ENCODE measurements at regions not wholly inside any gene's neighbourhood (a gene's known extent, or its start where the extent isn't known, plus 50 kb on each side); places are given as distances from the start of the nearest gene placed in this dataset.

- DNase-seq, result no peak
- intact Hi-C loops (cut with DNase I), result no loop called here
Measured at GRCh38 chr1:201609661-201610318, 70.9 kb downstream of the NAV1 start.

- intact Hi-C loops (cut with DNase I), result no loop called here
- DNase-seq, result peak in 4 of 10 donors; percentile 21 to 72 (median 34)
Measured at GRCh38 chr1:201610858-201611257, 71.9 kb downstream of the NAV1 start.

GRCh38 chr1:201612645-201613044 is 73.7 kb downstream of the NAV1 start:
- DNase-seq, result no peak
- intact Hi-C loops (cut with DNase I), result no loop called here

- intact Hi-C loops (cut with DNase I), result no loop called here
- peak in 3 of 10 donors; percentile 75 to 85 (median 83) for DNase-seq
Measured at GRCh38 chr1:201614262-201615015, 75.5 kb downstream of the NAV1 start.

- intact Hi-C loops (cut with DNase I), result no loop called here
- DNase-seq, result no peak
Measured at GRCh38 chr1:201617157-201617556, 78.2 kb downstream of the NAV1 start.

- intact Hi-C loops (cut with DNase I), result no loop called here
- no peak for DNase-seq
Measured at GRCh38 chr1:201618389-201618788, 79.5 kb downstream of the NAV1 start.

GRCh38 chr1:201618905-201619304 is 80.0 kb downstream of the NAV1 start:
- DNase-seq, result no peak
- intact Hi-C loops (cut with DNase I), result no loop called here

- no peak for DNase-seq
- intact Hi-C loops (cut with DNase I), result no loop called here
Measured at GRCh38 chr1:201619513-201619912, 80.6 kb downstream of the NAV1 start.

GRCh38 chr1:201622353-201622752 is 83.4 kb downstream of the NAV1 start:
- no peak for DNase-seq
- intact Hi-C loops (cut with DNase I), result no loop called here

- DNase-seq, result no peak
- intact Hi-C loops (cut with DNase I), result no loop called here
Measured at GRCh38 chr1:201622824-201623223, 83.9 kb downstream of the NAV1 start.

- intact Hi-C loops (cut with DNase I), result no loop called here
- DNase-seq, result no peak
Measured at GRCh38 chr1:201624741-201625225, 85.9 kb downstream of the NAV1 start.

GRCh38 chr1:201625226-201625761 is 86.4 kb downstream of the NAV1 start:
- no peak for DNase-seq
- intact Hi-C loops (cut with DNase I), result no loop called here

GRCh38 chr1:201625851-201626251 is 86.9 kb downstream of the NAV1 start:
- no peak for DNase-seq
- intact Hi-C loops (cut with DNase I), result no loop called here

- no peak for DNase-seq
- intact Hi-C loops (cut with DNase I), result no loop called here
Measured at GRCh38 chr1:201626629-201627275, 87.8 kb downstream of the NAV1 start.

- intact Hi-C loops (cut with DNase I), result no loop called here
- peak in 9 of 10 donors; percentile 42 to 91 (median 51) for DNase-seq
Measured at GRCh38 chr1:201628490-201628889, 89.6 kb downstream of the NAV1 start.

GRCh38 chr1:201630582-201630981 is 91.7 kb downstream of the NAV1 start:
- intact Hi-C loops (cut with DNase I), result no loop called here

GRCh38 chr1:201631037-201631436 is 92.1 kb downstream of the NAV1 start:
- peak in 5 of 10 donors; percentile 35 to 88 (median 76) for DNase-seq
- intact Hi-C loops (cut with DNase I), result no loop called here

More at GRCh38 chr1:201630582-201630981, 91.7 kb downstream of the NAV1 start:
- no peak for DNase-seq

GRCh38 chr1:201632364-201632952 is 93.5 kb downstream of the NAV1 start:
- intact Hi-C loops (cut with DNase I), result no loop called here
- DNase-seq, result no peak

GRCh38 chr1:201633297-201633696 is 94.4 kb downstream of the NAV1 start:
- DNase-seq, result no peak
- intact Hi-C loops (cut with DNase I), result no loop called here

- no peak for DNase-seq
- intact Hi-C loops (cut with DNase I), result no loop called here
Measured at GRCh38 chr1:201633811-201634210, 94.9 kb downstream of the NAV1 start.

GRCh38 chr1:201634261-201634660 is 95.3 kb downstream of the NAV1 start:
- DNase-seq, result no peak
- intact Hi-C loops (cut with DNase I), result no loop called here
